ENCODE measurements at regions not wholly inside any gene's neighbourhood (a gene's known extent, or its start where the extent isn't known, plus 50 kb on each side); places are given as distances from the start of the nearest gene placed in this dataset.

DNA sequence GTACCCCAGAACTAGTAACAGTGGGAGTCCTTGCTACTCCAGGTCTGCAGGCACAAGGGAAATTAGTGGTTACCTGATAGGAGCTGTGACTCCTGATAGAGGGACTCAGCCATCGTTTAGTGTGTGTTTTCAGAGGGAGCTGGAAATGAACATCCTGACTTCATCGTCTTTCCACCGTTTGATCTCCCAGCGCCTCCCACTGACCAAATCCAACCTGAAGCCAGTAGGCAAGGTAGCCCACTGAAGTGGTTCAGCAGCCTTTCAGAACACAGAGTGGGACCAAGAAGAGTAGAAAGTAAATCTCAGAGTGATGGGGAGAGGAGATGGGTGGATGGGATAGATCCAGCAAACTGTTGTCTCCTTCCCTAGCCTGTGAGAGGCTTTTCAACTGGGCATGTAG lies 385.9 kb downstream of the INSC start:
- Histone ChIP-seq H3K27me3 (ENCODE audit: control insufficient read depth in 2 of 2, insufficient read depth in 2 of 2, low read length in 2 of 2) (no peaks in the 10 kb centered on the region; a peak in 1 of 5 replicates), H3K9ac (ENCODE audit: insufficient read depth in 1 of 2, low read depth in 2 of 2, low read length in 2 of 2) (no peak overlapping the region), H4K20me1 (replicated peaks; ENCODE audit: control insufficient read depth, insufficient read depth, low read length) (no peaks in the 10 kb centered on the region), H3K9me3 (replicated peaks; ENCODE audit: control insufficient read depth, insufficient read depth, low read depth, low read length) (no peaks in the 10 kb centered on the region), H3K9me1 (ENCODE audit: control insufficient read depth, insufficient read depth, low read length) (no peaks in the 10 kb centered on the region), H3K36me3 (ENCODE audit: control insufficient read depth, insufficient read depth, low read length) (no peaks in the 10 kb centered on the region), H3K4me3 (no peak overlapping the region), H3K27ac (ENCODE audit: extremely low read depth, low read depth, low read length) (no peak overlapping the region), H3K4me2 (ENCODE audit: insufficient read depth, low read length) (no peak overlapping the region), H2AFZ (ENCODE audit: low read depth, low read length) (no peak overlapping the region), H3K79me2 (ENCODE audit: control insufficient read depth, insufficient read depth, low read length) (no peaks in the 10 kb centered on the region), H3K4me1 (replicated peaks in 1 of 2; ENCODE audit: control insufficient read depth in 2 of 2, insufficient read depth in 2 of 2, low read length in 2 of 2) (no peaks in the 10 kb centered on the region)
- DNase-seq (ENCODE audit: extremely low read depth in 1 of 4, low spot score in 3 of 4) (no peak), ATAC-seq (no peak), FAIRE-seq (no peak)
- no TSS peak for BruUV-seq (replicated peaks)
- 0% methylated on average over 4 of the region's 4 CpGs for WGBS (ENCODE audit: insufficient coverage, low coverage, missing lambda C conversion rate)
- in situ Hi-C loops (cut with MboI), result no loop called here
- intact Hi-C loops (cut with micrococcal nuclease), result no loop called here
- ChIA-PET CTCF (ENCODE audit: low intra/inter-chr PET ratio) (no interaction called here), POLR2A (no interaction called here)
- TF ChIP-seq, protein P1, sequence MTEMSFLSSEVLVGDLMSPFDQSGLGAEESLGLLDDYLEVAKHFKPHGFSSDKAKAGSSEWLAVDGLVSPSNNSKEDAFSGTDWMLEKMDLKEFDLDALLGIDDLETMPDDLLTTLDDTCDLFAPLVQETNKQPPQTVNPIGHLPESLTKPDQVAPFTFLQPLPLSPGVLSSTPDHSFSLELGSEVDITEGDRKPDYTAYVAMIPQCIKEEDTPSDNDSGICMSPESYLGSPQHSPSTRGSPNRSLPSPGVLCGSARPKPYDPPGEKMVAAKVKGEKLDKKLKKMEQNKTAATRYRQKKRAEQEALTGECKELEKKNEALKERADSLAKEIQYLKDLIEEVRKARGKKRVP (CRISPR knock-in tag; IDR thresholded peaks at IDR 0.05), result no peak
- TF ChIP-seq SIX5 (IDR thresholded peaks at IDR 0.05; ENCODE audit: borderline replicate concordance in 1 of 2, insufficient read depth in 1 of 2, low read depth in 1 of 2, low read length in 2 of 2), result no peak
- TF ChIP-seq LCOR (CRISPR knock-in tag; IDR thresholded peaks at IDR 0.05), result no peak
- TF ChIP-seq GATAD2B (IDR thresholded peaks at IDR 0.05; ENCODE audit: borderline replicate concordance), result no peak
- TF ChIP-seq, protein P2, sequence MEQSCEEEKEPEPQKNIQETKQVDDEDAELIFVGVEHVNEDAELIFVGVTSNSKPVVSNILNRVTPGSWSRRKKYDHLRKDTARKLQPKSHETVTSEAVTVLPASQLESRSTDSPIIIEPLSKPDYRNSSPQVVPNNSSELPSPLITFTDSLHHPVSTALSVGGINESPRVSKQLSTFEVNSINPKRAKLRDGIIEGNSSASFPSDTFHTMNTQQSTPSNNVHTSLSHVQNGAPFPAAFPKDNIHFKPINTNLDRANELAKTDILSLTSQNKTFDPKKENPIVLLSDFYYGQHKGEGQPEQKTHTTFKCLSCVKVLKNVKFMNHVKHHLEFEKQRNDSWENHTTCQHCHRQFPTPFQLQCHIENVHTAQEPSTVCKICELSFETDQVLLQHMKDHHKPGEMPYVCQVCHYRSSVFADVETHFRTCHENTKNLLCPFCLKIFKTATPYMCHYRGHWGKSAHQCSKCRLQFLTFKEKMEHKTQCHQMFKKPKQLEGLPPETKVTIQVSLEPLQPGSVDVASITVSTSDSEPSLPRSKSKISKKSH (CRISPR knock-in tag; IDR thresholded peaks at IDR 0.05), result no peak
- TF ChIP-seq ZNF384 (IDR thresholded peaks at IDR 0.05; ENCODE audit: low read depth, low read length), result no peak
- no peak for TF ChIP-seq ZC3H11A (IDR thresholded peaks at IDR 0.05; ENCODE audit: low read depth, low read length)
- no peak for TF ChIP-seq ZNF408 (CRISPR knock-in tag; IDR thresholded peaks at IDR 0.05; ENCODE audit: low read depth)
- no peak for TF ChIP-seq TBP (optimal IDR thresholded peaks at IDR 0.05; ENCODE audit: low read depth, low read length)
- TF ChIP-seq ZNF134 (CRISPR knock-in tag; conservative IDR thresholded peaks at IDR 0.05), result no peak
